Prostate gland (tissue), 2 donors: ENCODE measurements at regions not wholly inside any gene's neighbourhood (a gene's known extent, or its start where the extent isn't known, plus 50 kb on each side); places are given as distances from the start of the nearest gene placed in this dataset.

Experiments used
- DNase-seq: peaks from one replicate; pipeline ENCODE4 v3.0.0-alpha.2; 2019; ENCODE audit warnings: low spot score
- H3K27ac ChIP-seq, 2 donors: fragments of 200-600 bp; sonication (generic); 2 replicates each; pipeline ENCODE4 v1.5.1; 2017 to 2019
- H3K27me3 ChIP-seq: fragments of 200-600 bp; sonication (generic); replicated peaks from 2 replicates; pipeline ENCODE4 v1.5.1; 2019; ENCODE audit not compliant: insufficient read depth
- H3K36me3 ChIP-seq, 2 donors: fragments of 200-600 bp; sonication (generic); 1 replicate in 1 of 2; 2 replicates in 1 of 2; pipeline versions ENCODE4 v1.5.1 to v1.8.1; 2017 to 2019
- H3K4me1 ChIP-seq: fragments of 200-600 bp; sonication (generic); replicated peaks from 2 replicates; pipeline ENCODE4 v1.5.1; 2019
- H3K4me3 ChIP-seq, 2 donors: fragments of 200-600 bp; sonication (generic); 2 replicates each; pipeline ENCODE4 v1.5.1; 2017 to 2019
- H3K9me3 ChIP-seq: fragments of 200-600 bp; sonication (generic); 2 replicates; pipeline ENCODE4 v1.5.1; 2017
- POLR2A ChIP-seq: fragments of 450-650 bp; IDR thresholded peaks from one replicate; pipeline ENCODE4 v1.6.1; 2016; ENCODE audit warnings: antibody characterized with exemption, mild to moderate bottlenecking
- POLR2AphosphoS5 ChIP-seq: sonication (generic); formaldehyde crosslinking; IDR thresholded peaks from one replicate; pipeline ENCODE4 v1.6.1; 2017; ENCODE audit warnings: antibody characterized with exemption
- WGBS: methylation state at CpG from one replicate; pipeline ENCODE4 v1.1.5; 2018; 5-methylcytosine and 5-hydroxymethylcytosine counted together
- intact Hi-C: fragments of 100-400 bp; cut with DNase I; formaldehyde crosslinking; loops from one replicate; pipeline ENCODE4 v1.14.2; 2022
- TF ChIP-seq, protein P1 (sequence below), 4 experiments: fragments of 200-600 bp in 2 of 4; fragments of 450-650 bp in 2 of 4; sonication (generic) in 2 of 4; IDR thresholded peaks; 1 replicate in 3 of 4; 2 replicates in 1 of 4; pipeline ENCODE4 v1.5.1; 2016 to 2019; ENCODE audit warnings: antibody characterized with exemption in 4 of 4, mild to moderate bottlenecking in 2 of 4, moderate library complexity in 2 of 4

GRCh38 chr15:38691965-38692788 is 127.6 kb upstream of the RASGRP1 start:
- no peak for TF ChIP-seq POLR2A
- TF ChIP-seq POLR2AphosphoS5, result no peak
- TF ChIP-seq, protein P1, sequence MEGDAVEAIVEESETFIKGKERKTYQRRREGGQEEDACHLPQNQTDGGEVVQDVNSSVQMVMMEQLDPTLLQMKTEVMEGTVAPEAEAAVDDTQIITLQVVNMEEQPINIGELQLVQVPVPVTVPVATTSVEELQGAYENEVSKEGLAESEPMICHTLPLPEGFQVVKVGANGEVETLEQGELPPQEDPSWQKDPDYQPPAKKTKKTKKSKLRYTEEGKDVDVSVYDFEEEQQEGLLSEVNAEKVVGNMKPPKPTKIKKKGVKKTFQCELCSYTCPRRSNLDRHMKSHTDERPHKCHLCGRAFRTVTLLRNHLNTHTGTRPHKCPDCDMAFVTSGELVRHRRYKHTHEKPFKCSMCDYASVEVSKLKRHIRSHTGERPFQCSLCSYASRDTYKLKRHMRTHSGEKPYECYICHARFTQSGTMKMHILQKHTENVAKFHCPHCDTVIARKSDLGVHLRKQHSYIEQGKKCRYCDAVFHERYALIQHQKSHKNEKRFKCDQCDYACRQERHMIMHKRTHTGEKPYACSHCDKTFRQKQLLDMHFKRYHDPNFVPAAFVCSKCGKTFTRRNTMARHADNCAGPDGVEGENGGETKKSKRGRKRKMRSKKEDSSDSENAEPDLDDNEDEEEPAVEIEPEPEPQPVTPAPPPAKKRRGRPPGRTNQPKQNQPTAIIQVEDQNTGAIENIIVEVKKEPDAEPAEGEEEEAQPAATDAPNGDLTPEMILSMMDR (IDR thresholded peaks at IDR 0.05), result no peak
- H3K4me3 ChIP-seq, result no peak overlapping the region
- H3K9me3 ChIP-seq, result no peaks in the 10 kb centered on the region
- no peaks in the 10 kb centered on the region for H3K36me3 ChIP-seq
- H3K27me3 ChIP-seq, result no peaks in the 10 kb centered on the region
- DNase-seq, result no peak
- intact Hi-C loops, result loop anchor here (10.0 kb wide), 1 partner anchor 217 kb away; no protein-coding TSS in a partner anchor
- WGBS, result 81% methylated on average over 7 of the region's 7 CpGs
- no peaks in the 10 kb centered on the region for H3K4me1 ChIP-seq
- H3K27ac ChIP-seq, result no peak overlapping the region

DNA sequence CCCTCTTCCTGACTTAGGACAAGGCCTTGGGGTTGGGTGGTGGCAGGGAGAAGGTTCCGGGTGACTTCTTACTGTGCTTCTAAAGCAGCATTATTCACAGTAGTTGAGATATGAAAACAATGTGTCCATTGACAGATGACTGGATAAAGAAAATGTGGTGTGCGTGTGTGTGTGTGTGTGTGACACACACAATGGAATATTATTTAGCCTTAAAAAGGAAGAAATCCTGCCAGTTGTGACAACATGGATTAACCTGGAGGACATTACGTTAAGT is 128.1 kb upstream of the RASGRP1 start:
- Histone ChIP-seq H3K4me1 (no peaks in the 10 kb centered on the region), H3K4me3 (no peak overlapping the region), H3K9me3 (no peaks in the 10 kb centered on the region), H3K27ac (no peak overlapping the region), H3K36me3 (no peaks in the 10 kb centered on the region), H3K27me3 (no peaks in the 10 kb centered on the region)
- no peak for DNase-seq
- 93% methylated on average over 3 of the region's 3 CpGs for WGBS
- intact Hi-C loops, result loop anchor here (10.0 kb wide), 1 partner anchor 218 kb away; no protein-coding TSS in a partner anchor
- TF ChIP-seq, protein P1 (IDR thresholded peaks at IDR 0.05), result no peak
- TF ChIP-seq POLR2AphosphoS5, result no peak
- TF ChIP-seq POLR2A, result no peak

GRCh38 chr15:38695249-38696108 is 130.9 kb upstream of the RASGRP1 start:
- WGBS, result 92% methylated on average over 4 of the region's 4 CpGs
- intact Hi-C loops, result loop anchor here (10.0 kb wide), 1 partner anchor 221 kb away; no protein-coding TSS in a partner anchor
- H3K36me3 ChIP-seq, result no peaks in the 10 kb centered on the region
- TF ChIP-seq, protein P1 (IDR thresholded peaks at IDR 0.05), result no peak
- no peak for TF ChIP-seq POLR2AphosphoS5
- no peak for TF ChIP-seq POLR2A
- H3K4me3 ChIP-seq, result no peak overlapping the region
- no peak for DNase-seq
- no peaks in the 10 kb centered on the region for H3K9me3 ChIP-seq
- no peak overlapping the region for H3K27ac ChIP-seq
- H3K4me1 ChIP-seq, result no peaks in the 10 kb centered on the region
- no peaks in the 10 kb centered on the region for H3K27me3 ChIP-seq

- no peak for DNase-seq
- intact Hi-C loops, result loop anchor here (10.0 kb wide), 1 partner anchor 221 kb away; no protein-coding TSS in a partner anchor
- WGBS, result 85% methylated on average over 7 of the region's 7 CpGs
- Histone ChIP-seq H3K27ac (no peak overlapping the region), H3K4me3 (no peak overlapping the region), H3K27me3 (no peaks in the 10 kb centered on the region), H3K9me3 (no peaks in the 10 kb centered on the region), H3K4me1 (no peaks in the 10 kb centered on the region), H3K36me3 (no peaks in the 10 kb centered on the region)
- TF ChIP-seq POLR2A (no peak), POLR2AphosphoS5 (no peak)
- TF ChIP-seq, protein P1 (IDR thresholded peaks at IDR 0.05), result no peak
These were observed 131.6 kb upstream of the RASGRP1 start for GRCh38 chr15:38696109-38696727.
